Left lung (tissue), 4 donors: ENCODE measurements at regions not wholly inside any gene's neighbourhood (a gene's known extent, or its start where the extent isn't known, plus 50 kb on each side); places are given as distances from the start of the nearest gene placed in this dataset.

Source experiments
- ATAC-seq: fragments of 200-7000 bp; cut with Tn5 transposase; one replicate; pipeline ENCODE4 v1.9.1; 2020; ENCODE audit warnings: moderate library complexity
- DNase-seq, 4 donors: peaks; one replicate each; pipeline ENCODE4 v3.0.0-alpha.2; 2013 to 2020
- H3K27ac ChIP-seq, 2 donors: fragments of 200-600 bp; sonication (generic) in 1 of 2; one replicate each; pipeline versions ENCODE4 v1.5.0 to v1.8.0; 2020 to 2021
- H3K27me3 ChIP-seq, 2 donors: fragments of 200-600 bp; sonication (generic) in 1 of 2; one replicate each; pipeline versions ENCODE4 v1.5.0 to v1.8.0; 2020 to 2021
- H3K36me3 ChIP-seq, 2 donors: fragments of 200-600 bp; sonication (generic) in 1 of 2; one replicate each; pipeline versions ENCODE4 v1.5.0 to v1.8.0; 2020 to 2021
- H3K4me1 ChIP-seq, 2 donors: fragments of 200-600 bp; one replicate each; pipeline ENCODE4 v1.8.0; 2021
- H3K4me3 ChIP-seq, 2 donors: fragments of 200-600 bp; sonication (generic) in 1 of 2; one replicate each; pipeline versions ENCODE4 v1.5.0 to v1.8.0; 2020 to 2021; ENCODE audit warnings: mild to moderate bottlenecking in 1 of 2
- H3K9me3 ChIP-seq, 2 donors: fragments of 200-600 bp; sonication (generic) in 1 of 2; one replicate each; pipeline versions ENCODE4 v1.5.0 to v1.8.0; 2020 to 2021
- CTCF ChIP-seq, 2 donors: fragments of 200-600 bp; sonication (generic) in 1 of 2; IDR thresholded peaks; one replicate each; pipeline versions ENCODE4 v1.5.0 to v1.8.0; 2021; ENCODE audit warnings: antibody characterized with exemption in 2 of 2
- intact Hi-C, 2 donors: fragments of 100-400 bp; cut with DNase I; formaldehyde crosslinking; loops; one replicate each; pipeline versions ENCODE4 v1.11.2 to v1.14.2; 2022
- donor health status: DM: no; HTN: yes; CAD: no.
- donor health status: DM: no; HTN: no; CAD: no.

DNA sequence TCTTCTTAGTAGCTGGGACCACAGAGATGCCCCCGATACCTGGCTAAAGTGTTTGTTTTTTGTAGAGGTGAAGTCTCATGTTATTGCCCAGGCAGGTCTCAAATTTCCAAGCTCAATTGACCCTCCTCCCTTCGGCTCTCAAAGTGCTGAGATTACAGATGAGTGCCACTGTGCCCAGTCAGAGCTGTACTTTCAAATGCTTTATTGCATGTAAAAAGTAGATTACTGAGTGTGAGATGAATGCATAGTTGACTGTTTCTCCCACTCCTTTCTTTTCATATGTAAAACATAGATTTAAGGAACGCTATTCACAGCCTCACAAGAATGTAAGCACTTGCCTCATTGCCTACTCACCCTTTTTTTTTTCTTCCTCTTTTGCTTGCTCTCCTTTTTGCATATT is 984.4 kb upstream of the PABPC4L start:
- H3K4me3 ChIP-seq = no peak overlapping the region

DNA sequence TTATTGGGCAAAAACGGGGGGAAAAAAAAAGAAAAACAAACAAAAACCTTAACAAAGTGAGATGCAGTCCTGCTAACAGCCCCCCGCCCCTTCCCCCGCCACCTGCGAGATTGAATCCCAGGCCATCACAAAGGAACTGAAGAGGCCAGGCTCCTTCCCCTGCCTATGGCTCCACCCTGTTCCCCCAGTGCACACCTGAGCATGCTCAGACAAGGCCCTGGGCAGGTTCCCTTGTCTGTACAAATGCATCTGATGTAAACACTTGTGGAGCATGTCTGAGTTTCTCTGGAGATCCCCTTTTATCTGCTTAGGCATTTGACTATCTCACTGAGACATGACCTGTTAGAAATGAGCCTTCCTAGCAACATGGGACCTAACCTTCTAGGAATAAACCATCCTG is 983.7 kb upstream of the PABPC4L start:
- no peak for TF ChIP-seq CTCF (IDR thresholded peaks at IDR 0.05)
- H3K9me3 ChIP-seq = peaks cover 0 to 7% of the 10 kb centered on the region in 2 donors
- no peaks in the 10 kb centered on the region for H3K4me1 ChIP-seq
- H3K27ac ChIP-seq = no peak overlapping the region
- no peak for DNase-seq
- no peak for ATAC-seq
- no peaks in the 10 kb centered on the region for H3K36me3 ChIP-seq
- no peak overlapping the region for H3K4me3 ChIP-seq
- H3K27me3 ChIP-seq = no peaks in the 10 kb centered on the region
- intact Hi-C loops = no loop called here

More for the DNA sequence above, 984.4 kb upstream of the PABPC4L start:
- no peaks in the 10 kb centered on the region for H3K4me1 ChIP-seq
- intact Hi-C loops = no loop called here
- no peak for ATAC-seq
- TF ChIP-seq CTCF (IDR thresholded peaks at IDR 0.05) = no peak
- no peaks in the 10 kb centered on the region for H3K27me3 ChIP-seq
- no peak overlapping the region for H3K27ac ChIP-seq
- peaks cover 0 to 7% of the 10 kb centered on the region in 2 donors for H3K9me3 ChIP-seq
- no peaks in the 10 kb centered on the region for H3K36me3 ChIP-seq
- DNase-seq = no peak

GRCh38 chr4:135184715-135185114 is 983.1 kb upstream of the PABPC4L start:
- H3K4me3 ChIP-seq = no peak overlapping the region
- no peaks in the 10 kb centered on the region for H3K36me3 ChIP-seq
- no peak for TF ChIP-seq CTCF (IDR thresholded peaks at IDR 0.05)
- no peaks in the 10 kb centered on the region for H3K27me3 ChIP-seq
- no peak for ATAC-seq
- peaks cover 0 to 7% of the 10 kb centered on the region in 2 donors for H3K9me3 ChIP-seq
- DNase-seq = no peak
- intact Hi-C loops = no loop called here
- no peaks in the 10 kb centered on the region for H3K4me1 ChIP-seq
- no peak overlapping the region for H3K27ac ChIP-seq

DNA sequence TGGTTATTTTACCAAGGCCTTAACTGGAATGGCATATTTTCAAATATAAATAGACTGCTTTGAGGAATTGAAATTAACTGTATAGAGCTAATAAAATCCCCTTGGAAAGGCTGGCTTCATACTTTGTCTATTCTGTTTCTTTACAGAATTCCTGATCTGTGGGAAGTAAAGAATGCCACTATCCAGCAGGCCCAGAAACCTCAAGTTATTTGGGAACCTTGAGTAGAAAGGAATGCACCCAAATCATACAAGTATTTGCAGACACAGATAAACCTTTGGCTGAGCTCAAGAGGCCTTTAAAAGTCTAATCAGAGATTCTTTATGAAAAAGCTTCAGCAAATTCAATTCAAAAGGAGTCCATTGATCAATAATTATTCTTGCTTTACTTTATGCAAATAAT is 975.7 kb upstream of the PABPC4L start:
- TF ChIP-seq CTCF (IDR thresholded peaks at IDR 0.05) = no peak
- DNase-seq (no peak), ATAC-seq (no peak)
- Histone ChIP-seq H3K4me3 (no peak overlapping the region), H3K27ac (no peak overlapping the region), H3K36me3 (no peaks in the 10 kb centered on the region), H3K4me1 (no peaks in the 10 kb centered on the region), H3K27me3 (no peaks in the 10 kb centered on the region), H3K9me3 (peaks cover 0 to 1% of the 10 kb centered on the region in 2 donors)
- intact Hi-C loops = no loop called here

- H3K27me3 ChIP-seq = no peaks in the 10 kb centered on the region
- H3K4me1 ChIP-seq = no peaks in the 10 kb centered on the region
- no peak for ATAC-seq
- DNase-seq = no peak
- no peak overlapping the region for H3K27ac ChIP-seq
- intact Hi-C loops = no loop called here
- H3K4me3 ChIP-seq = no peak overlapping the region
- H3K36me3 ChIP-seq = no peaks in the 10 kb centered on the region
- TF ChIP-seq CTCF (IDR thresholded peaks at IDR 0.05) = no peak
- no peaks in the 10 kb centered on the region for H3K9me3 ChIP-seq
Measured at GRCh38 chr4:135166661-135167060, 965.1 kb upstream of the PABPC4L start.
